ENCODE measurements at regions not wholly inside any gene's neighbourhood (a gene's known extent, or its start where the extent isn't known, plus 50 kb on each side); places are given as distances from the start of the nearest gene placed in this dataset.

DNA sequence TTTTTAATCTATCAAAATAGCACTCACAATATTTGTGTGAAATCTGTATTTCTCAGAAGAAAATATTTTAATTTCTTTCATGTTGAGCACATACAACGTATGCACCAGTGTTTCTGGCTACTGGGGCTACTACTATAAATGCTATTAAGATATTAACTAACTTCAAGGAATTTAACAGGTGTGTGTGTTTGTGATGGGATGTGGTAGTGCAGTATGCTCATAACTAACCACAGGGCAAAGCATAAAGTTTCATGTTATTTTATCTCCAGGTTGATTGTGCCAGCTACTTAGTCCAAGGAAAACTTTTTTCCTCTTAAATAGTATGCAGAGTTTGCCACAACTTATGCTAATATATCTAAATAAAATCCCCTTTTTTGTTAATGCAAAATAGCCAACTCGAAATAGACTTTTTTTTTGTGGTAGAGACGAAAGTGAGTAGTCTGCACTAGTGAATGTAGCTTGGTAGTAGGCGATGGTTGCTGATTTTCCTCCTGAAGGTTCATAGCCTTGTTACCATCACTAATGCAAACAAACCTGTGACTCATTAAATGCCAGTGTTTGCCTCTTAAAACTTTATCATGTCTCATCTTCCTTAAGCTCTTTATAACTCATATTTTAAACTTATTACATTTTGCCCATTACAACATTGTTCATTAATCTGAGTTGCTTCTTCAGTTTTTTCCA, 565.5 kb upstream of the ANO3 start:
- Histone ChIP-seq H3K4me3 (ENCODE audit: low read length) (no peak overlapping the region), H3K4me1 (ENCODE audit: control insufficient read depth, insufficient read depth, low read length) (no peaks in the 10 kb centered on the region), H3K4me2 (ENCODE audit: low read length) (no peak overlapping the region), H3K9me3 (replicated peaks; ENCODE audit: low read length) (no peaks in the 10 kb centered on the region), H3K9ac (ENCODE audit: low read depth, low read length) (no peak overlapping the region), H3K27me3 (ENCODE audit: control insufficient read depth, insufficient read depth, low read length) (no peaks in the 10 kb centered on the region), H3K36me3 (ENCODE audit: insufficient read depth, low read length) (no peaks in the 10 kb centered on the region)

DNA sequence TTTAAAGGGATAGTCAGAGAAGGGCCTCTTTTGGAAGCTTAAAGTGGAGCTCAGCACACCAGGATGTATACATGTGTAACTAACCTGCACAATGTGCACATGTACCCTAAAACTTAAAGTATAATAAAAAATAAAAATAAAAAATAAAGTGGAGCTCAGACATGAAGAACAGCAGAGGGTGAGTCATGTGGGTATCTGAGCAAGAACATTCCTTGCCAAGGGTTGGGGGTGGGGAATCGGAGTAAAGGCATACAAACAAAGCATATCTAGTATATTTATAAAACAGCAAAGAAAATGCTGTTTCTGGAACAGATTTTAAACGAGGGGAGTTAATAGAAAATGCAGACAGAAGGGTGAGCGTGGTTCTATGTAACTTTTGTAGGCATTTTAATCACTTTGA, 562.6 kb upstream of the ANO3 start:
- Histone ChIP-seq H3K4me2 (ENCODE audit: low read length) (no peak overlapping the region), H3K9ac (ENCODE audit: low read depth, low read length) (no peak overlapping the region), H3K4me3 (ENCODE audit: low read length) (no peak overlapping the region), H3K27me3 (ENCODE audit: control insufficient read depth, insufficient read depth, low read length) (no peaks in the 10 kb centered on the region), H3K4me1 (ENCODE audit: control insufficient read depth, insufficient read depth, low read length) (no peaks in the 10 kb centered on the region), H3K9me3 (replicated peaks; ENCODE audit: low read length) (peaks cover 3% of the 10 kb centered on the region), H3K36me3 (ENCODE audit: insufficient read depth, low read length) (no peaks in the 10 kb centered on the region)

DNA sequence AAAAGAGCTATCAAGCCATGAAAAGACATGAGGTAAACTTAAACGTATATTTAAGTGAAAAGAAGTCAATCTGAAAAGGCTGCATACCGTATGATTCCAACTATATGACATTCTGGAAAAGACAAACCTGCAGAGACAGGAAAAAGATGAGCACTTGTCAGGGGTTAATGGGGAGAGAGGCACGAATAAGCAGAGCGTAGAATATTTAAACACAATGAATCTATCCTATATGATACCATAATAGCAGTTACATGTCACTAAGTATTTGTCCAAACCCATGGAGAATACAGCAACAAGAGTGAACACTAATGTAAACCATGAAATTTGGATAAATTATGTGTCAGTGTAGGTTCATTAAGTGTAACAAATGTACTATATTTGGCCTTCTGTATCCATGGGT, 560.3 kb upstream of the ANO3 start:
- no peaks in the 10 kb centered on the region for H3K4me1 ChIP-seq (ENCODE audit: control insufficient read depth, insufficient read depth, low read length)
- no peak overlapping the region for H3K4me3 ChIP-seq (ENCODE audit: low read length)
- no peaks in the 10 kb centered on the region for H3K27me3 ChIP-seq (ENCODE audit: control insufficient read depth, insufficient read depth, low read length)
- no peaks in the 10 kb centered on the region for H3K36me3 ChIP-seq (ENCODE audit: insufficient read depth, low read length)
- no peak overlapping the region for H3K9ac ChIP-seq (ENCODE audit: low read depth, low read length)
- peaks cover 3% of the 10 kb centered on the region for H3K9me3 ChIP-seq (replicated peaks; ENCODE audit: low read length)
- no peak overlapping the region for H3K4me2 ChIP-seq (ENCODE audit: low read length)

DNA sequence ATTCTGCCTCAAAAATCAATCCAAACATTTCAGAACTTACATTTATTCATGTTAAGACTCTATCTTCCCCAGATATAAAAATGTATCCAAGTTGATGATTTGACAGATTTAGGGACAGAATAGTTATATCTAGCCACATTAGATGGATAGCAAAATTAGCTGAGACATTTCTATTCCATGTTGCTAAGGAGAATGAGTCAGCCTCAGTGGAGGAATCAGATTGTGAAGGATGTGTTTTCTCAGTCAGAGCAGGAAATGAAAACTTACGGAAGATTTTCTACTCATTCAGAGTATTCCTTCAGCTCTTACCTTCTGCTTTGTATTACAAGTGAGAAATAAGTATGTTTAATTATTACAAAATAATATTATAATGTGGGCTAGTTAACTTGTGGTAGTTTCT, 556.3 kb upstream of the ANO3 start:
- Histone ChIP-seq H3K4me2 (ENCODE audit: low read length) (no peak overlapping the region), H3K9ac (ENCODE audit: low read depth, low read length) (no peak overlapping the region), H3K36me3 (ENCODE audit: insufficient read depth, low read length) (no peaks in the 10 kb centered on the region), H3K4me1 (ENCODE audit: control insufficient read depth, insufficient read depth, low read length) (no peaks in the 10 kb centered on the region), H3K9me3 (replicated peaks; ENCODE audit: low read length) (peaks cover 5% of the 10 kb centered on the region), H3K27me3 (ENCODE audit: control insufficient read depth, insufficient read depth, low read length) (no peaks in the 10 kb centered on the region), H3K4me3 (ENCODE audit: low read length) (no peak overlapping the region)

DNA sequence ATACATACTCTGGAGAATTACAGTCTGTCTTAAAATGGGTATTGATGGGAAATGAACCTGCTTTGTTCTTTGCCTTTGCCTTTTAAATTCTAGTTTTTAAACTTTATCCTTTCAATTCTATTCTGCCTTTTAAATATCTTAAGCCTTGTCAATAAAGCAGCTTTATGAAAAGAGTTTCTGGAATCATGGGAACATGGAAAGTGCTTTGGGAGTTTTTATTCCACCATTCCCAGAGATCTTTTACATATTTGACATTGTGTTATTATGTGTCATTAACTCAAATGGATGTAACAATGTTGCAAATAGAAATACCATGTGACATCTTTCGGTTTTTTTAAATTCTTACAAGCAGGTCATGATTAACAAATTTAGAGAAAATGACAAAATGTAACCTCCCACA, 555.7 kb upstream of the ANO3 start:
- H3K36me3 ChIP-seq (ENCODE audit: insufficient read depth, low read length) = no peaks in the 10 kb centered on the region
- no peaks in the 10 kb centered on the region for H3K4me1 ChIP-seq (ENCODE audit: control insufficient read depth, insufficient read depth, low read length)
- H3K9me3 ChIP-seq (replicated peaks; ENCODE audit: low read length) = peaks cover 8% of the 10 kb centered on the region
- no peak overlapping the region for H3K4me3 ChIP-seq (ENCODE audit: low read length)
- no peak overlapping the region for H3K4me2 ChIP-seq (ENCODE audit: low read length)
- H3K27me3 ChIP-seq (ENCODE audit: control insufficient read depth, insufficient read depth, low read length) = no peaks in the 10 kb centered on the region
- H3K9ac ChIP-seq (ENCODE audit: low read depth, low read length) = no peak overlapping the region

DNA sequence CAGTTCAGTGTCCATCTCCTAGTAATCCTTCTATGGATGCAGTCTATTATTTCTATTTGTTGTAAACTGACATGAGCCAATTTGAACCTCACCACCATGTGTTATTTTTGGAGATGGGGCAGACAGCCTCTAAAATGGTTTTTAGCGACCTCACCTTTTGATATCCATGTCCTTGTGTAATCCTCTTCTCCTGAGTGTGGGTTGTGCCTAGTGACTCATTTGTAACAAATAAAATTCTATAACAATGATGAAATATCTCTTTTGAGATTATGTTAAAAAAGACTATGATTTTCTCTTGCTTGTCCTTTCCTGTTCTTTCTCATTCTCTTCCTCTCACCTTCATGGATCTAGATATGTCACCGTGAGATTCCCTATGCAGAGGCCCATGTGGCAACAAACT, 554.6 kb upstream of the ANO3 start:
- no peak overlapping the region for H3K9ac ChIP-seq (ENCODE audit: low read depth, low read length)
- no peaks in the 10 kb centered on the region for H3K36me3 ChIP-seq (ENCODE audit: insufficient read depth, low read length)
- no peak overlapping the region for H3K4me3 ChIP-seq (ENCODE audit: low read length)
- H3K9me3 ChIP-seq (replicated peaks; ENCODE audit: low read length) = peaks cover 8% of the 10 kb centered on the region
- H3K4me1 ChIP-seq (ENCODE audit: control insufficient read depth, insufficient read depth, low read length) = no peaks in the 10 kb centered on the region
- no peaks in the 10 kb centered on the region for H3K27me3 ChIP-seq (ENCODE audit: control insufficient read depth, insufficient read depth, low read length)
- no peak overlapping the region for H3K4me2 ChIP-seq (ENCODE audit: low read length)

DNA sequence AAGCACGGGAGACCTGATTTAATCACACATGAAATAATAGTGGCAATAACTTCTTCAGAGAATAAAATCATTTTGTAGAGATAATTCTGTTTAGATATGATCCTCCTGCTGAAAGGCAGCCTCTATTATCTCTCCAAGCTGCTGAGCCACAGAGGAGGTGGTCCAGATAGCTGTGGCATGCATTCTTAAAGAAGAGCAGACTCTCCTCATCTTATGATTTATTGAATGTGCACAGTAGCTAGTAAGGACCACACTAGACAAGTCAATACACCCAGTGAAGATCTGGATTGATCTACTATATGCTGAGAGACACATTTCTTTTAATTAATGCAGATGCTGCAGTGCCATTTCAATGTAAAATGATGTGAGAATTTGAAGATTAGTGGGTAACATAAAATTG, 552.9 kb upstream of the ANO3 start:
- H3K9me3 ChIP-seq (replicated peaks; ENCODE audit: low read length) = peaks cover 6% of the 10 kb centered on the region
- no peaks in the 10 kb centered on the region for H3K4me1 ChIP-seq (ENCODE audit: control insufficient read depth, insufficient read depth, low read length)
- H3K9ac ChIP-seq (ENCODE audit: low read depth, low read length) = no peak overlapping the region
- no peak overlapping the region for H3K4me2 ChIP-seq (ENCODE audit: low read length)
- no peaks in the 10 kb centered on the region for H3K27me3 ChIP-seq (ENCODE audit: control insufficient read depth, insufficient read depth, low read length)
- no peak overlapping the region for H3K4me3 ChIP-seq (ENCODE audit: low read length)
- no peaks in the 10 kb centered on the region for H3K36me3 ChIP-seq (ENCODE audit: insufficient read depth, low read length)

DNA sequence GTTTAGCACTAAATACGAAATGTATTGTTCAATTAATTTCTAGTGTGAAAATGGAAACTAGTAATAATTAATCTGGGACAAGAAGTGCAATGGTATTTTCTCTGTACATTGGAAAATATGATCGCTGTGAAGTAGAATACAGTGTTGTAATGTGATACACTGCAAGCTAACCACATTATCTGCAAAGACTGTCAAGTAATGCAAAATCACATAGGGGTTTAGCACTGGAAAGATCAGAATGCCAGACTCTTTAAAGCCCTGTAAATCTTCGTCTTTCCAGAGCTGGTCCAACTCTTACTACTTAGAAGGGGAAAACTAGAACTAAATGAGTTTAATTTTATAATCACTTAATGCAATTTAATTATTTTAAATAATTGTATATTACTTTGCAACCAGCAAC, 544.5 kb upstream of the ANO3 start:
- Histone ChIP-seq H3K9ac (ENCODE audit: low read depth, low read length) (no peak overlapping the region), H3K4me1 (ENCODE audit: control insufficient read depth, insufficient read depth, low read length) (no peaks in the 10 kb centered on the region), H3K4me2 (ENCODE audit: low read length) (no peak overlapping the region), H3K27me3 (ENCODE audit: control insufficient read depth, insufficient read depth, low read length) (no peaks in the 10 kb centered on the region), H3K9me3 (replicated peaks; ENCODE audit: low read length) (peaks cover 4% of the 10 kb centered on the region), H3K4me3 (ENCODE audit: low read length) (no peak overlapping the region), H3K36me3 (ENCODE audit: insufficient read depth, low read length) (no peaks in the 10 kb centered on the region)

DNA sequence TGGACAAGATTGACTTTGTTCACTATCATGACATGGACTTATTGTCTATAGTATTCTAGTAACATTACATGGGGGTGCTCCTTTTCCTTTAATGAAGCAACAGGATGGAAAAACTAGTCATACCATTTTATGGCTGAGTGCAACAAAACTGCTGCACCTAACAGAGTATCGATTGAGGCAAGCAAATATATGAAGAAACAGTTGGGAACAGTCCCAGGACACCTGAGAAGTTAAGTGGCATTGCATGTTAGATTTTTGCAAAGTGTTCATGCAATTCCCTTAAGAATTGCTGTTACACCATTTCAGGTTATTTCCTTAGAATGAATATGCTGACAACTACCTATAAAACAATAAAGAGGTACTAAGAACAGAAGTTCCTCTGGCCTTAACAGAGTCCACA, 541.5 kb upstream of the ANO3 start:
- H3K9me3 ChIP-seq (replicated peaks; ENCODE audit: low read length) = peaks cover 7% of the 10 kb centered on the region
- no peak overlapping the region for H3K9ac ChIP-seq (ENCODE audit: low read depth, low read length)
- H3K4me1 ChIP-seq (ENCODE audit: control insufficient read depth, insufficient read depth, low read length) = no peaks in the 10 kb centered on the region
- no peak overlapping the region for H3K4me3 ChIP-seq (ENCODE audit: low read length)
- H3K4me2 ChIP-seq (ENCODE audit: low read length) = no peak overlapping the region
- no peaks in the 10 kb centered on the region for H3K36me3 ChIP-seq (ENCODE audit: insufficient read depth, low read length)
- H3K27me3 ChIP-seq (ENCODE audit: control insufficient read depth, insufficient read depth, low read length) = no peaks in the 10 kb centered on the region

DNA sequence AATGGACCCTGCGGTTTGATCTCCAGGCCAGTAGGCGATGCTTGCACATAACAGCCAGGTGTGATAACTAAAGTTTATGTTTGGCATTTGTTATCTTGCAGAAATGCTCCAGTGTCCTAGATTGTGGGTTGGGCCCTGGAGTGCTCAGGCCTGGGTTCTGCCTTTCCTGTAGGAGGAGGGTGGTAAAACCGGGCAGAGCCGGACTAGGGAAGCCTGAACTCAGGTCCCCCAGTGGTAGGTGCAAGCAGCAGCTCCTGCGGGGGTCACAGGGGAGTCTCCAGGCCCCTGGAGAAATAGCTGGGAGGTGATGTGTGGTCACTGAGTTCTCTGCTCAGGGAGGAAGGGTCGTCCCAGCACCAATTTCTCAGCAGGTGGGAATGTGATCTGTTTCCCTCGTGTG, 538.3 kb upstream of the ANO3 start:
- H3K4me3 ChIP-seq (ENCODE audit: low read length) = no peak overlapping the region
- no peaks in the 10 kb centered on the region for H3K4me1 ChIP-seq (ENCODE audit: control insufficient read depth, insufficient read depth, low read length)
- H3K4me2 ChIP-seq (ENCODE audit: low read length) = no peak overlapping the region
- H3K9me3 ChIP-seq (replicated peaks; ENCODE audit: low read length) = peaks cover 7% of the 10 kb centered on the region
- H3K36me3 ChIP-seq (ENCODE audit: insufficient read depth, low read length) = no peaks in the 10 kb centered on the region
- no peak overlapping the region for H3K9ac ChIP-seq (ENCODE audit: low read depth, low read length)
- H3K27me3 ChIP-seq (ENCODE audit: control insufficient read depth, insufficient read depth, low read length) = no peaks in the 10 kb centered on the region

DNA sequence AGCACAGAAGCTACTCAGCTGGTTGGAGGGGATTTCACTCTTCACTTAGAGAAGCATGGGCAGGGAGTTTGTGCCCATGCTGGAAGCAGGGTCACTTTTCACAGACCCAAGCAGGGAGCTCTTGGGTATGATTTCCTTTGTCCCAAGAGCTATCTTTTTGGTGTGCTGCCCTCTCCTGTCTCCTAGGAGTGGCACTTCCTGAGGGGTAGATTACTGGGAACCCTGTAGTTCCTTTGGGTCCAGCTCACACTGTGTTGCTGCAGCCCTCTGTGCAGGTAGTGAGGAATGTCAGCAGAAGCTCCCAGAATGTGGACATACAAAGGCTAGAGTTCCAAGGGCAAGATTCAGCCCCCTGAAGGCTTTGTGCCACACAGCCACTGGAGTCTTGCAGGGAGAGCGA, 537.1 kb upstream of the ANO3 start:
- H3K4me3 ChIP-seq (ENCODE audit: low read length) = no peak overlapping the region
- no peaks in the 10 kb centered on the region for H3K4me1 ChIP-seq (ENCODE audit: control insufficient read depth, insufficient read depth, low read length)
- no peak overlapping the region for H3K9ac ChIP-seq (ENCODE audit: low read depth, low read length)
- H3K36me3 ChIP-seq (ENCODE audit: insufficient read depth, low read length) = no peaks in the 10 kb centered on the region
- H3K9me3 ChIP-seq (replicated peaks; ENCODE audit: low read length) = peaks cover 7% of the 10 kb centered on the region
- no peak overlapping the region for H3K4me2 ChIP-seq (ENCODE audit: low read length)
- no peaks in the 10 kb centered on the region for H3K27me3 ChIP-seq (ENCODE audit: control insufficient read depth, insufficient read depth, low read length)

DNA sequence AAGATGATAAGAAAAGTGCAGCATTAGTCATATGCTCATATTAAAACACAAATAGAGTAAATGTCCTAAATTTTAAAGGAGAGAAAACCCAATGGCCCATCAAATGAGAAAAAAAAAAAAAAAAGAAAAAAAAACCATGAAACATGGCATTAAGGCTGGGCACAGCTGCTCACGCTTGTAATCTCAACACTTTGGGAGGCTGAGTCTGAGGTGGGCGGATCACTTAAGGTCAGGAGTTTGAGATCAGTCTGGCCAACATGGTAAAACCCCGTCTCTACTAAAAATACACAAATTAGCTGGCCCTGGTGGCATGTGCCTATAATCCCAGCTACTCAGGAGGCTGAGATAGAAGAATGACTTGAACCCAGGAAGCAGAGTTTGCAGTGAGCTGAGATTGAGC, 515.5 kb upstream of the ANO3 start:
- no peaks in the 10 kb centered on the region for H3K4me1 ChIP-seq (ENCODE audit: control insufficient read depth, insufficient read depth, low read length)
- no peaks in the 10 kb centered on the region for H3K9me3 ChIP-seq (replicated peaks; ENCODE audit: low read length)
- no peaks in the 10 kb centered on the region for H3K27me3 ChIP-seq (ENCODE audit: control insufficient read depth, insufficient read depth, low read length)
- no peaks in the 10 kb centered on the region for H3K36me3 ChIP-seq (ENCODE audit: insufficient read depth, low read length)
- no peak overlapping the region for H3K9ac ChIP-seq (ENCODE audit: low read depth, low read length)
- no peak overlapping the region for H3K4me3 ChIP-seq (ENCODE audit: low read length)
- no peak overlapping the region for H3K4me2 ChIP-seq (ENCODE audit: low read length)
